ENCODE measurements at regions not wholly inside any gene's neighbourhood (a gene's known extent, or its start where the extent isn't known, plus 50 kb on each side); places are given as distances from the start of the nearest gene placed in this dataset.
A peak's percentile ranks its signal among the peaks of the same experiment; 100 is the strongest.
"Not testable (repeated sequence)": the region's sequence is repeated elsewhere in the genome, so short reads cannot be mapped to it uniquely, and the experiment has no call there.

DNA sequence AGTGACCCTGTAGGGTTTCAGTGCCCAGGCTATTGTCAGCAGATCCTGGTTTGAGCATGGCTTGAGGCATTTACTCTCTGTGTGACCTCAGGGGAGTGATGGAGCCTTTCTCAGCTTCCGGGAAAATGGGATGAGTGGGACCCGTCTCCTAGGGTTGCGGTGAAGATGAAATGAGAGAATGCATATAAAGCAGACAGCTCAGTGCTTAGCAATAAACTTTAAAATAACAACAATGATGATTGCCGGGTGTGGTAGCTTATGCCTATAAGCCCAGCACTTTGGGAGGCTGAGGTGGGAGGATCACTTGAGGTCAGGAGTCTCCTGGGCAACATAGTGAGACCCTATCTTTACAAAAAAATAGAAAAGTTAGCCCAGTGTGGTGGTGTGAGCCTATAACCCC lies 106.0 kb upstream of the MTHFD1L start:
- no peak overlapping the region for H3K27ac ChIP-seq
- no peak for DNase-seq (ENCODE audit: low read depth, low spot score)

DNA sequence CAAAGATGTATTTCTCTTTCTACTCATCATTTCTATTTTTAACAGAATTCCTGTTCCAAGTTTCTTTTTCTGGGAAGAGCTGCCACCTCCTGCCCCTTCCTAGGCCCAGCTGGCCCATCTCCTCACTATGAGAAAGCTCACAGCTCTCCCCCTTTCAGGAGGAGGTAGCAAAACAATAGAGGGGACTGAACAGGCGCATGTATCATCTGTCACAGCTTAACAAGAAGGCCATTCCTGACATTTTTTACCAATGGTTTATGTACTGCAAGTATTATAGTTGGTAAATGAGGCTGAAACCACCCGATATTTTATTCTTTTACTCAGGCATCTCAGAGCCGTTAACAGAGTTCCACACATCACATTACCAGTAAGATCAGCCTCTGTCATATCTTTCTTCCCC lies 103.7 kb upstream of the MTHFD1L start:
- no peak overlapping the region for H3K27ac ChIP-seq

GRCh38 chr6:150764334-150765066 lies 101.0 kb upstream of the MTHFD1L start:
- no peak overlapping the region for H3K27ac ChIP-seq
- DNase-seq (ENCODE audit: low read depth, low spot score), result no peak

More for the DNA sequence above, 103.7 kb upstream of the MTHFD1L start:
- no peak for DNase-seq (ENCODE audit: low read depth, low spot score)

DNA sequence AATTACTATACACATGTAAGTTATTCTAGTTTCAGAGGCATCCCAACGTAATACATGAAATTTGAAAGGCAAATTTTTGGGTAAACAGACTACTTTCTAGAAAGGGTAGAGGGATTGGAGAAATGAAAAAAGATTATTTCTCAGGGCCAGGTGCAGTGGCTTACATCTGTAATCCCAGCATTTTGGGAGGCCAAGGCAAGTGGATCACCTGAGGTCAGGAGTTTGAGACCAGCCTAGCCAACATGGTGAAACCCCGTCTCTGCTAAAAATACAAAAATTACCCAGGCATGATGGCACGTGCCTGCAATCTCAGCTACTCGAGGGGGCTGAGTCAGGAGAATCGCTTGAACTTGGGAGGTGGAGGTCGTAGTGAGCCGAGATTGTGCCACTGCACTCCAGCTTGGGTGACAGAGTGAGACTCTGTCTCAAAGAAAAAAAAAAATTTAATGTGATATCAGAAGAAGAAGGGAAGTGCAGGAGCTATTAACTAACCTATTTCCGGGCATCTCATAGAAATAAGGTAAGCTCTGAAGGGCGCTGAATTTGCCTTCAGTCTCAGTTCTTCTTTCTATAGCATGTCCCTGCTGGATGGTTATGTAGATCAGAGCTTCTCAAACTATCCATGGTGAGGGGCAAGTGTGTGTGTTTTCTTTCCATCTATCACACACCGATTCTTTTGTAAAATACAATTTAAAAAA lies 100.3 kb upstream of the MTHFD1L start:
- DNase-seq (ENCODE audit: low read depth, low spot score), result no peak
- H3K27ac ChIP-seq, result no peak overlapping the region

- no peak for DNase-seq (ENCODE audit: low read depth, low spot score)
- H3K27ac ChIP-seq, result no peak overlapping the region
Measured at GRCh38 chr6:150766201-150766997, 99.1 kb upstream of the MTHFD1L start.

- H3K27ac ChIP-seq, result no peak overlapping the region
- no peak for DNase-seq (ENCODE audit: low read depth, low spot score)
Measured at GRCh38 chr6:150767161-150767560, 98.3 kb upstream of the MTHFD1L start.

DNA sequence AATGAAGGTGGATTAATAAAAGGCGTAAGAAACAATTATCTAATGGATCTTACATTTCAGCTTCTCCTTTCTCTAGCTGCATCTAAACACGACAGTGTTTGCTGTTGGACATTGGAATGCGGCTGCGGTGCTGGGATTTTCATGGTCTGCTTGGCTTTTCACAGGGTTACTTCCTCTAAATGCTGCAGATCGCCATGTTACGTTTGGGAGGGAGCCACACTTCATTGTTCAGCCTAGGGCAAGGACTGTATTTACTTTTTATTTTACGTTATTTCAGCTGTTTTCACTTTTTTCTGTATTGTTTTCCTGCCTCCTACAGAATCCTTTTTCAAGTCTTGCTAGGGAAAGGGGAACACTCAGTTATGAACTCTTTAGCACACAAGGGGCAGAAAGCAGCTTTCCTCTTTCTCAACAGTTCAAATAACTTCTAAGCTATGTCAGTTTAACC lies 97.9 kb upstream of the MTHFD1L start:
- no peak overlapping the region for H3K27ac ChIP-seq
- no peak for DNase-seq (ENCODE audit: low read depth, low spot score)

- peak overlapping the region; percentile 39 for H3K27ac ChIP-seq
- no peak for DNase-seq (ENCODE audit: low read depth, low spot score)
Measured at GRCh38 chr6:150770637-150771036, 94.9 kb upstream of the MTHFD1L start.

DNA sequence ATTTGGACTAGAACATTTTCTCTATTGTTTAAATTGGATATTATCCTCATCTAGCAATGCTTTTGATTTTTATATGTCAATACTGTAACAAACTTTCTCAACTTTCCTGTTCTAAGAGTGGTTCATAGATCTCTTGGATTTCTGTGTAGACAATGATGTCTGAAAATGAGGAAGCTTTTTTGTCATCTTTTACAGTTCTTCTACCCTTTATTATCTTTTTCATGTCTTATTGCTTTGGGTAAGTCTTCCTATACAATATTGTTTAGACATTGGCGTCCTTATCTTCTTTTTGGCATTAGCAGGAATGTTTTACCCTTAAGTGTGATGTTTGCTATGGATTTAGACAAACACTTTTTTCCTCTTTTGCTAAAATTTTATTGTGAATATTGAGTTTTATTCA lies 91.5 kb upstream of the MTHFD1L start:
- DNase-seq (ENCODE audit: low read depth, low spot score), result no peak
- H3K27ac ChIP-seq, result no peak overlapping the region

- H3K27ac ChIP-seq, result peak overlapping the region; percentile 66
- no peak for DNase-seq (ENCODE audit: low read depth, low spot score)
Measured at GRCh38 chr6:150775415-150776203, 89.9 kb upstream of the MTHFD1L start.

GRCh38 chr6:150777736-150778135 lies 87.8 kb upstream of the MTHFD1L start:
- DNase-seq (ENCODE audit: low read depth, low spot score), result no peak
- no peak overlapping the region for H3K27ac ChIP-seq

DNA sequence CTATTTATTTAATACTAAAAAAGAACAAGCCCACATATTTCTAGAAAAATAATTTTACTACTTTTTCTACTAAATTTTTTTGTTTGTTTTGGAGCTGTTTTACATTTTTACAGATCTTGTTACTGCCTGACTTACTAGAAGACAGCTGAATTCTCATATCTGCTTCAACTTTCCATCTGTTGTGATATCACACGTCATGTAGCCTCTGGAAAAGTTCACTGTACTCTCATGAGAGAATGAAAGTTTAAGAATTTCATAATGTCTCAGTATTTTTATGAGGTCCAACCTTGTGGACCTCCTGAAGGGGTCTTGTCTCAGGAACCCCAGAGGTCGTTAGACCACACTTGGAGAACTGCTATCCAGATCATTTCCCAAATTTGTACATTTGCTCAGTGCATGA lies 81.7 kb upstream of the MTHFD1L start:
- DNase-seq (ENCODE audit: low read depth, low spot score), result no peak
- H3K27ac ChIP-seq, result no peak overlapping the region

DNA sequence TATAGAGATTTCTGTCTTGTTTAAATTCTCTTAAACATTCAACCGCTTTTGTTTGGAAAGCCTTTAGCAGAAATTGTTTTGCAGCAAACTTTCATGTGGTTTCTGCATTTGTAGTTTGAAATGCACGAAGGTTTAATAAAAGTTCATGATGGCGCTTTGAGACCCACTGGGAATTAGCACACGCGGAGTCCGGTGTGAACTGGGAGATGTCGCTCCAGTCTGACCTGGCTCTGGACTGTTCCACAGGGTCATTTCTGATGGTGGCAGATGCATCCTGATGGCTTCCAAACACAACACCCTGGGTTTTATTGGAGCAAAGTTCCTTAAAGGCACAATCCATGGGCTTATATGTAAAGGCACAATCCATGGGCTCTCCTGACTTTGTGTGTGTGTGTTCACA lies 78.1 kb upstream of the MTHFD1L start:
- H3K27ac ChIP-seq, result no peak overlapping the region
- no peak for DNase-seq (ENCODE audit: low read depth, low spot score)

GRCh38 chr6:150788089-150788488 lies 77.4 kb upstream of the MTHFD1L start:
- no peak for DNase-seq (ENCODE audit: low read depth, low spot score)
- H3K27ac ChIP-seq, result no peak overlapping the region

- not testable (repeated sequence) for DNase-seq (ENCODE audit: low read depth, low spot score); H3K27ac ChIP-seq
Measured at GRCh38 chr6:150789906-150790305, 75.6 kb upstream of the MTHFD1L start.

DNA sequence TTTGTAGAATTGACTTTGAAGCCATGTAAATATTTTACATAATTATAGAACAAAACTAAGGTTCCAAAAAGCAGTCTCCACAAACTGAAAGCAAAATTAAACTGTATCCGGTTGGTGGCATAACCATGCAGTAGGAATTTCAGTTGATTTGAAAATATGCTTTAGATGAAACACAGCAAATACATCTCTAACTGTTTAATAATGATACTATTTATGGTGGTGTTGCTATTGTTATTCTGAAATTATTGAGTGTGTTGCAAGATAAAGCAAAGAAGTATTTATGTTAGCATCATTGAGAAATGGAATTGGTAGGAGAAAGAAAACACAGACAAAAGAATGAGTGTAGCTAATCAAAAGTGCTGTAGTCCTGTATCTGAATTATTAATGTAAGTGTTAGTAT lies 73.8 kb upstream of the MTHFD1L start:
- no peak for DNase-seq (ENCODE audit: low read depth, low spot score)

DNA sequence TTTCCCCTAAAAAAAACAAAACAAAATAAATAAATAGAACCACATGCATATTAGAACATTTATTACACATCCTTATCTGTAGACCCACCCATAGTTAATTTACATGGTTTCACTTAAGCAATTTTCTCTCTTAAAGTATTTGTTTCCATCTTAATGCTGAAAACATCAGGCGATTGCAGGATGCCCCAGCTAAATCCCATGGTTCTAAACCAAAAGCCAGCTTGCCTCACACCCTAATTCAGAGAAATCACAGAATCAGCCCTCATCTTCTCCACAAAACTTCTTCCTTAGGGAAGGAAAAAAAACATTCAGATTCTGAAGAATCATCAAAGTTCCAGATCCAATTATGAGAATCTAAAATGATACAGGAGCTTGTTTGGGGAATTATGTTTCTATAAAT lies 67.6 kb upstream of the MTHFD1L start:
- no peak overlapping the region for H3K27ac ChIP-seq
- no peak for DNase-seq (ENCODE audit: low read depth, low spot score)

More for the DNA sequence above, 73.8 kb upstream of the MTHFD1L start:
- H3K27ac ChIP-seq, result no peak overlapping the region

GRCh38 chr6:150799276-150799805 lies 66.2 kb upstream of the MTHFD1L start:
- no peak overlapping the region for H3K27ac ChIP-seq
- no peak for DNase-seq (ENCODE audit: low read depth, low spot score)

DNA sequence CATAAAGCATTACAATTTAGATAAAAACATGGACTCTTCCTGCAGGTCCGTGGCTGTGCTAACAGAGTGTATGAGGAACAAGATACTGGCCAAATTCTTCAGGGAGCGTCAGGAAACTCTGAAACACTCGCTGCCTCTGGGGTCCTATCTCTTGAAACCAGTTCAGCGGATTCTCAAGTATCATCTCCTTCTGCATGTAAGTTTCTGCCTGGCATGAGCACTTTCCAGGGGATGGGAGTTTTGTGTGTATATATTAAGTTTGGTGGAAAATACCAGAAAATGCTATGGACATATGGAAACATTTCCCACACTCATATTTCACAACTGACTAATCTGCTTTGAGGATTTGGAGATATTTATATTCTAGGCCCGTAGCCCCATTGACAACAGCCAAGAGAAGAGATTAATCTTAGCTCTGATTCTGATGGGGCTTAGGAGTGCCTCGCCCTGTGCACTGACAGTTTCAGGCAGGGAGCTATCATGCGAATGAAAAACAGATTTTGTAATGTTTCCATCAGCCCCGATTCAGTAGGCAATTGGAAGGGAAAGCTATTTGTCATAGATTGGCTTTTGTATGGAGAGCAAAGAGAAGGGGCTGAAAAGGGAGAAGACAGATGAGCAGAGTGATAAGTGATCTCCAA lies 64.7 kb upstream of the MTHFD1L start:
- H3K27ac ChIP-seq, result no peak overlapping the region
- DNase-seq (ENCODE audit: low read depth, low spot score), result no peak

All from epithelial cell of prostate (primary cell).